Nucleus accumbens (tissue), 56 donors: ENCODE measurements at regions not wholly inside any gene's neighbourhood (a gene's known extent, or its start where the extent isn't known, plus 50 kb on each side); places are given as distances from the start of the nearest gene placed in this dataset.
"Not testable (repeated sequence)": the region's sequence is repeated elsewhere in the genome, so short reads cannot be mapped to it uniquely, and the experiment has no call there.

Experiments used
- DNase-seq, 56 donors: peaks; one replicate each; lab custom pipeline; 2025; lab: John Stamatoyannopoulos, UW

GRCh38 chr10:63077800-63078199 is 55.3 kb upstream of the NRBF2 start:
- DNase-seq: no peak

GRCh38 chr10:63072951-63073350 is 60.2 kb upstream of the NRBF2 start:
- DNase-seq: no peak

- DNase-seq: no peak
These were observed 62.0 kb upstream of the NRBF2 start for GRCh38 chr10:63071145-63071544.

GRCh38 chr10:63069318-63069717 is 63.8 kb upstream of the NRBF2 start:
- no peak for DNase-seq

GRCh38 chr10:63068246-63068645 is 64.9 kb upstream of the NRBF2 start:
- no peak for DNase-seq

- DNase-seq: no peak
These were observed 66.5 kb upstream of the NRBF2 start for GRCh38 chr10:63066606-63067005.

- no peak for DNase-seq
These were observed 68.4 kb upstream of the NRBF2 start for GRCh38 chr10:63064706-63065105.

- no peak for DNase-seq
These were observed 74.9 kb upstream of the NRBF2 start for GRCh38 chr10:63058236-63058635.

- no peak for DNase-seq
These were observed 75.6 kb upstream of the NRBF2 start for GRCh38 chr10:63057509-63057908.

- DNase-seq: no peak
These were observed 77.4 kb upstream of the NRBF2 start for GRCh38 chr10:63055705-63056104.

GRCh38 chr10:63054889-63055611 is 78.1 kb upstream of the NRBF2 start:
- DNase-seq: no peak

GRCh38 chr10:63052083-63052482 is 81.0 kb upstream of the NRBF2 start:
- no peak for DNase-seq

GRCh38 chr10:63042256-63042655 is 90.9 kb upstream of the NRBF2 start:
- no peak for DNase-seq

- DNase-seq: not testable (repeated sequence)
These were observed 99.4 kb upstream of the NRBF2 start for GRCh38 chr10:63033616-63034185.

- no peak for DNase-seq
These were observed 102.6 kb upstream of the NRBF2 start for GRCh38 chr10:63030536-63030935.

- DNase-seq: peak in 8 of 56 donors; percentile 0 to 26 (median 3)
These were observed 105.6 kb upstream of the NRBF2 start for GRCh38 chr10:63027531-63027930.

- DNase-seq: no peak
These were observed 111.9 kb upstream of the NRBF2 start for GRCh38 chr10:63021225-63021624.

GRCh38 chr10:63013755-63014154 is 119.4 kb upstream of the NRBF2 start:
- DNase-seq: no peak

- no peak for DNase-seq
These were observed 120.5 kb upstream of the NRBF2 start for GRCh38 chr10:63012623-63013022.

- DNase-seq: no peak
These were observed 122.9 kb upstream of the NRBF2 start for GRCh38 chr10:63010203-63010602.

GRCh38 chr10:63008491-63008890 is 124.6 kb upstream of the NRBF2 start:
- DNase-seq: no peak

GRCh38 chr10:63007112-63007511 is 126.0 kb upstream of the NRBF2 start:
- no peak for DNase-seq

- DNase-seq: no peak
These were observed 127.9 kb upstream of the NRBF2 start for GRCh38 chr10:63005246-63005645.
